Lower lobe of right lung (tissue), 2 donors: ENCODE measurements at regions not wholly inside any gene's neighbourhood (a gene's known extent, or its start where the extent isn't known, plus 50 kb on each side); places are given as distances from the start of the nearest gene placed in this dataset.

Source experiments
- ATAC-seq, 2 donors: fragments of 200-7000 bp; cut with Tn5 transposase; one replicate each; pipeline ENCODE4 v1.9.1; 2020 to 2022; ENCODE audit warnings: mild to moderate bottlenecking in 2 of 2, moderate library complexity in 2 of 2
- DNase-seq: peaks from one replicate; pipeline ENCODE4 v3.0.0-alpha.2; 2020
- H3K27ac ChIP-seq: fragments of 200-600 bp; one replicate; pipeline ENCODE4 v1.8.0; 2022
- H3K27me3 ChIP-seq: fragments of 200-600 bp; one replicate; pipeline ENCODE4 v1.8.0; 2022; ENCODE audit warnings: low read depth
- H3K36me3 ChIP-seq: fragments of 200-600 bp; one replicate; pipeline ENCODE4 v1.8.0; 2022; ENCODE audit warnings: mild to moderate bottlenecking
- H3K4me1 ChIP-seq: fragments of 200-600 bp; one replicate; pipeline ENCODE4 v1.8.0; 2022
- H3K4me3 ChIP-seq: fragments of 200-600 bp; one replicate; pipeline ENCODE4 v1.8.0; 2022; ENCODE audit warnings: mild to moderate bottlenecking
- H3K9me3 ChIP-seq: fragments of 200-600 bp; one replicate; pipeline ENCODE4 v1.8.0; 2022
- intact Hi-C: fragments of 100-400 bp; cut with DNase I; formaldehyde crosslinking; loops from one replicate; pipeline ENCODE4 v1.11.0; 2022
- TF ChIP-seq, protein P1 (sequence below): fragments of 200-600 bp; IDR thresholded peaks from one replicate; pipeline ENCODE4 v1.8.0; 2022; ENCODE audit warnings: antibody characterized with exemption, mild to moderate bottlenecking
- donor health status: DM: no; HTN: yes; CAD: no; lungs with severe emphysema.

DNA sequence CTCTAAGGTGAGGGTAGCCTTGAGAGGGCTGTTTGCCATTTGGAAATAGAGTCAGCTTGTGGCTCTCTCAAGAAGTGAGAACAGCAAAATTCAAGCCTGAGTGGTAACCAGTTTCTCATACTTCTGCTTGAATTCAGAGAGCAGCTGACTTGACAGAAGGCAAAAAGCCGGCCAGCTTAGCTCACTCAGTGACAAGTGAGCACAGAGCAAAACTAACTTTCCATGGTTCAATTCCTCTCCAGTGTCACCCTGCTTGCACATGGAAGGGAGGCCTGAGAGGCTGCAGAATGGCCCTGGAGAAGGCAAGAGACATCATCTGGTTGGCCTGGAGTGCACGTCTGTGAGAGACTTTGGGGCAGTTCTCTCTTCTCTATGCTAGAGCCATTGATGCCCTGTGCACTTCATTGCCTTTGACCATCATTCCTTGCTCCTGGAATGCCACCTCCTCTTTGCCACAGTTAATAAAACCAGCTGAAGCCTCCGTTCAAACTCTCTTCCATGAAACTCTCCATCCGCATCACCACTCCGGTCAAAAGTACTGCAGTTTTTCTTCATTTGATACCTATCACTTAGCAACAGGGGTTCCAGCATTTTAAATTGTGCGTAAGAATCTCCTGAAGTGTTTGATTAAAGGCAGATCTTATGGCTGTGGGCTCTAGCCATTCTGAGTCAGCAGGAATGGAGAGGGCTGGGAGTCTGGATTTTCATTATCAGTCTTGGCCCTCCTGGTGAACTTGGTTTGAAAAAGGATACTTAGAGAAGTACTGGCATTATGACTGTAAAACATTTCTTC is 69.8 kb upstream of the PIK3CG start:
- Histone ChIP-seq H3K36me3 (no peaks in the 10 kb centered on the region), H3K9me3 (no peaks in the 10 kb centered on the region), H3K27ac (no peak overlapping the region), H3K27me3 (no peaks in the 10 kb centered on the region), H3K4me1 (no peaks in the 10 kb centered on the region), H3K4me3 (no peak overlapping the region)
- intact Hi-C loops: no loop called here
- TF ChIP-seq, protein P1, sequence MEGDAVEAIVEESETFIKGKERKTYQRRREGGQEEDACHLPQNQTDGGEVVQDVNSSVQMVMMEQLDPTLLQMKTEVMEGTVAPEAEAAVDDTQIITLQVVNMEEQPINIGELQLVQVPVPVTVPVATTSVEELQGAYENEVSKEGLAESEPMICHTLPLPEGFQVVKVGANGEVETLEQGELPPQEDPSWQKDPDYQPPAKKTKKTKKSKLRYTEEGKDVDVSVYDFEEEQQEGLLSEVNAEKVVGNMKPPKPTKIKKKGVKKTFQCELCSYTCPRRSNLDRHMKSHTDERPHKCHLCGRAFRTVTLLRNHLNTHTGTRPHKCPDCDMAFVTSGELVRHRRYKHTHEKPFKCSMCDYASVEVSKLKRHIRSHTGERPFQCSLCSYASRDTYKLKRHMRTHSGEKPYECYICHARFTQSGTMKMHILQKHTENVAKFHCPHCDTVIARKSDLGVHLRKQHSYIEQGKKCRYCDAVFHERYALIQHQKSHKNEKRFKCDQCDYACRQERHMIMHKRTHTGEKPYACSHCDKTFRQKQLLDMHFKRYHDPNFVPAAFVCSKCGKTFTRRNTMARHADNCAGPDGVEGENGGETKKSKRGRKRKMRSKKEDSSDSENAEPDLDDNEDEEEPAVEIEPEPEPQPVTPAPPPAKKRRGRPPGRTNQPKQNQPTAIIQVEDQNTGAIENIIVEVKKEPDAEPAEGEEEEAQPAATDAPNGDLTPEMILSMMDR: no peak
- no peak for DNase-seq
- ATAC-seq: no peak

DNA sequence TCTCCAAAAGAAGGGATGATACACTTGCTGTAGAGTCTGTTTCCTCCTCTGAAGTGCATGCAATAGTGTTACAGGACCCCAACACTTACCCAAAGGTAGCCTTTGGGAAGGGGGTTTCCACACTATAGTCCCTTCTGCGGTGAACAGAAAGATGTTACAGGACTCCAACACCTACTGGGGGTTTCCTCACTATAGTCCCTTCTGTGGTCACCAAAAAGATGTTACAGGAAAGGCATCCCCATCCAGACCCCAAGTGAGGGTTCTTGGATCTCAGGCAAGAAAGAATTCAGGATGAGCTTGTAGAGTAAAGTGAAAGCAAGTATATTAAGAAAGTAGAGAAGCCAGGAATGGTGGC is 69.2 kb upstream of the PIK3CG start:
- H3K4me3 ChIP-seq: no peak overlapping the region
- H3K27me3 ChIP-seq: no peaks in the 10 kb centered on the region
- H3K4me1 ChIP-seq: no peaks in the 10 kb centered on the region
- intact Hi-C loops: no loop called here
- no peak overlapping the region for H3K27ac ChIP-seq
- ATAC-seq (no peak), DNase-seq (no peak)
- H3K36me3 ChIP-seq: no peaks in the 10 kb centered on the region
- H3K9me3 ChIP-seq: no peaks in the 10 kb centered on the region
- TF ChIP-seq, protein P1: no peak

GRCh38 chr7:106797937-106798336 is 67.1 kb upstream of the PIK3CG start:
- H3K27me3 ChIP-seq: no peaks in the 10 kb centered on the region
- intact Hi-C loops: no loop called here
- no peak overlapping the region for H3K27ac ChIP-seq
- TF ChIP-seq, protein P1: no peak
- H3K9me3 ChIP-seq: no peaks in the 10 kb centered on the region
- no peak overlapping the region for H3K4me3 ChIP-seq
- no peak for ATAC-seq
- H3K4me1 ChIP-seq: no peaks in the 10 kb centered on the region
- no peak for DNase-seq
- no peaks in the 10 kb centered on the region for H3K36me3 ChIP-seq

DNA sequence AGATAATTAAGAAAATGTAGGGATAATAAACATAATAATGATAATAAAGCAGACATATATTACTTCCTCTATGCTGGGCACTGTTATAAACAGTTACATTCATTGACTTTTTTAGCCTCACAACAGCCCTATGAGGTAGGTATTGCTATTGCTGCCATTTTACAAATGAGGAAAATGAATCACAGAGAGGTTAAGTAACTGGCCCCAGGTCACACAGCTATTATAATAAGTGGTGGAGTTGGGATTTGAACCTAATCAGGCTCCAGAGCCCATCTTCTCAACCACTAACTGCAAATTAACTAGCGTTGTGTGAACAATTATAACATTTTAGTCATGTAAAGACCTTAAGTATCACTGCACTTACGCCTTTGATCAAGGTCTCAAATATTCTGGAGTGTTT is 62.5 kb upstream of the PIK3CG start:
- Histone ChIP-seq H3K27ac (no peak overlapping the region), H3K36me3 (no peaks in the 10 kb centered on the region), H3K9me3 (no peaks in the 10 kb centered on the region), H3K27me3 (no peaks in the 10 kb centered on the region), H3K4me1 (no peaks in the 10 kb centered on the region), H3K4me3 (no peak overlapping the region)
- ATAC-seq: no peak
- intact Hi-C loops: no loop called here
- no peak for DNase-seq
- TF ChIP-seq, protein P1: no peak

- no peak overlapping the region for H3K27ac ChIP-seq
- no peak for ATAC-seq
These were observed 58.5 kb upstream of the PIK3CG start for GRCh38 chr7:106806556-106806955.

More at GRCh38 chr7:106806556-106806955, 58.5 kb upstream of the PIK3CG start:
- H3K9me3 ChIP-seq: no peaks in the 10 kb centered on the region
- TF ChIP-seq, protein P1: no peak
- DNase-seq: no peak
- no peaks in the 10 kb centered on the region for H3K27me3 ChIP-seq
- intact Hi-C loops: no loop called here
- H3K36me3 ChIP-seq: no peaks in the 10 kb centered on the region
- H3K4me3 ChIP-seq: no peak overlapping the region
- H3K4me1 ChIP-seq: no peaks in the 10 kb centered on the region
